HEK293 (cell line): ENCODE measurements at regions not wholly inside any gene's neighbourhood (a gene's known extent, or its start where the extent isn't known, plus 50 kb on each side); places are given as distances from the start of the nearest gene placed in this dataset.
A peak's percentile ranks its signal among the peaks of the same experiment; 100 is the strongest.

Experiments
- CTCF ChIA-PET: fragments of 350-600 bp; formaldehyde crosslinking; extraction: SDS; loops from one replicate; lab custom pipeline; 2021; ENCODE audit warnings: antibody characterized with exemption; lab: Yijun Ruan, JAX
- POLR2A ChIA-PET: fragments of 300-600 bp; formaldehyde crosslinking; extraction: SDS; loops from one replicate; lab custom pipeline; 2020; ENCODE audit warnings: antibody characterized with exemption, inconsistent platforms; lab: Yijun Ruan, JAX
- H3K27ac ChIP-seq: fragments of 200-500 bp; sonication (Bioruptor generic); 2 replicates; pipeline ENCODE4 v1.5.1; 2014; ENCODE audit warnings: low read depth, low read length, control low read depth, inconsistent platforms; ENCODE audit errors: extremely low read depth
- H3K36me3 ChIP-seq, 2 experiments: fragments of 200-500 bp in 1 of 2; sonication (Bioruptor generic) in 1 of 2; 1 replicate in 1 of 2; 2 replicates in 1 of 2; pipeline ENCODE4 v1.5.1; 2014 to 2017; ENCODE audit warnings: inconsistent platforms in 2 of 2, low read length in 2 of 2; ENCODE audit not compliant: control insufficient read depth in 2 of 2, insufficient read depth in 1 of 2
- H3K4me1 ChIP-seq: fragments of 200-500 bp; sonication (Bioruptor generic); 2 replicates; pipeline ENCODE4 v1.5.1; 2014; ENCODE audit warnings: mild to moderate bottlenecking, low read length, inconsistent platforms; ENCODE audit not compliant: control insufficient read depth, insufficient read depth
- H3K4me3 ChIP-seq: 2 replicates; pipeline ENCODE4 v1.5.1; 2011; ENCODE audit warnings: low read depth, mild to moderate bottlenecking, control low read depth, low read length, moderate library complexity
- H3K9me3 ChIP-seq: fragments of 200-500 bp; sonication (Bioruptor generic); 2 replicates; pipeline ENCODE4 v1.5.1; 2014; ENCODE audit warnings: low read depth, low read length, inconsistent platforms; ENCODE audit not compliant: control insufficient read depth, insufficient read depth
- BCL11A ChIP-seq: fragments of 450-650 bp; formaldehyde crosslinking; IDR thresholded peaks from 2 replicates; pipeline ENCODE4 v1.5.1; 2016; ENCODE audit warnings: low read depth, missing biosample characterization, missing genetic modification characterization
- KLF17 ChIP-seq: fragments of 450-650 bp; formaldehyde crosslinking; IDR thresholded peaks from 2 replicates; pipeline ENCODE4 v1.5.1; 2016; ENCODE audit warnings: missing biosample characterization, missing genetic modification characterization
- KLF7 ChIP-seq: fragments of 450-650 bp; formaldehyde crosslinking; IDR thresholded peaks from 2 replicates; pipeline ENCODE4 v1.5.1; 2016; ENCODE audit warnings: missing biosample characterization, missing genetic modification characterization, borderline replicate concordance
- MZF1 ChIP-seq: fragments of 450-650 bp; formaldehyde crosslinking; IDR thresholded peaks from 2 replicates; pipeline ENCODE4 v1.5.1; 2017; ENCODE audit warnings: missing biosample characterization, missing genetic modification characterization, borderline replicate concordance
- REPIN1 ChIP-seq: fragments of 450-650 bp; formaldehyde crosslinking; IDR thresholded peaks from 2 replicates; pipeline ENCODE4 v1.5.1; 2017; ENCODE audit warnings: missing biosample characterization, missing genetic modification characterization, low read depth
- WT1 ChIP-seq: fragments of 450-650 bp; formaldehyde crosslinking; IDR thresholded peaks from 2 replicates; pipeline ENCODE4 v1.5.1; 2016; ENCODE audit warnings: missing biosample characterization, missing genetic modification characterization
- ZBTB1 ChIP-seq: fragments of 450-650 bp; formaldehyde crosslinking; IDR thresholded peaks from 2 replicates; pipeline ENCODE4 v1.5.1; 2016; ENCODE audit warnings: missing biosample characterization, missing genetic modification characterization
- ZFHX2 ChIP-seq: fragments of 450-650 bp; formaldehyde crosslinking; conservative IDR thresholded peaks from 2 replicates; pipeline ENCODE4 v1.5.1; 2016; ENCODE audit warnings: missing biosample characterization, missing genetic modification characterization
- ZNF157 ChIP-seq: fragments of 450-650 bp; formaldehyde crosslinking; IDR thresholded peaks from 2 replicates; pipeline ENCODE4 v1.5.1; 2016; ENCODE audit warnings: missing biosample characterization, missing genetic modification characterization
- ZNF202 ChIP-seq: fragments of 450-650 bp; formaldehyde crosslinking; IDR thresholded peaks from 2 replicates; pipeline ENCODE4 v1.5.1; 2016; ENCODE audit warnings: missing biosample characterization, missing genetic modification characterization, borderline replicate concordance
- ZNF23 ChIP-seq: fragments of 450-650 bp; formaldehyde crosslinking; IDR thresholded peaks from 2 replicates; pipeline ENCODE4 v1.5.1; 2016; ENCODE audit warnings: missing biosample characterization, missing genetic modification characterization, borderline replicate concordance
- ZNF292 ChIP-seq: fragments of 450-650 bp; formaldehyde crosslinking; IDR thresholded peaks from 2 replicates; pipeline ENCODE4 v1.5.1; 2016; ENCODE audit warnings: low read depth, missing biosample characterization, missing genetic modification characterization, borderline replicate concordance
- ZNF521 ChIP-seq: fragments of 450-650 bp; formaldehyde crosslinking; IDR thresholded peaks from 2 replicates; pipeline ENCODE4 v1.5.1; 2017; ENCODE audit warnings: missing biosample characterization, mild to moderate bottlenecking, missing genetic modification characterization
- ZNF596 ChIP-seq: fragments of 450-650 bp; IDR thresholded peaks from 2 replicates; pipeline ENCODE4 v1.5.0; 2018; ENCODE audit warnings: missing biosample characterization, mild to moderate bottlenecking, missing genetic modification characterization, moderate library complexity
- ZNF639 ChIP-seq: fragments of 450-650 bp; formaldehyde crosslinking; IDR thresholded peaks from 2 replicates; pipeline ENCODE4 v1.5.1; 2016; ENCODE audit warnings: missing biosample characterization, missing genetic modification characterization
- ZNF654 ChIP-seq: fragments of 450-650 bp; formaldehyde crosslinking; IDR thresholded peaks from 2 replicates; pipeline ENCODE4 v1.5.1; 2016; ENCODE audit warnings: low read depth, missing biosample characterization, missing genetic modification characterization
- ZNF692 ChIP-seq: fragments of 450-650 bp; formaldehyde crosslinking; IDR thresholded peaks from 2 replicates; pipeline ENCODE4 v1.5.1; 2016; ENCODE audit warnings: missing biosample characterization, missing genetic modification characterization
- ZNF777 ChIP-seq: fragments of 450-650 bp; formaldehyde crosslinking; IDR thresholded peaks from 2 replicates; pipeline ENCODE4 v1.5.1; 2017; ENCODE audit warnings: missing biosample characterization, missing genetic modification characterization, borderline replicate concordance
- ZNF837 ChIP-seq: fragments of 450-650 bp; formaldehyde crosslinking; IDR thresholded peaks from 2 replicates; pipeline ENCODE4 v1.5.1; 2016; ENCODE audit warnings: missing biosample characterization, missing genetic modification characterization
- ZXDB ChIP-seq: fragments of 450-650 bp; formaldehyde crosslinking; IDR thresholded peaks from 2 replicates; pipeline ENCODE4 v1.5.1; 2016; ENCODE audit warnings: missing biosample characterization, missing genetic modification characterization

- no peak for TF ChIP-seq ZNF639
- no peak for TF ChIP-seq BCL11A
- no peak for TF ChIP-seq ZNF837
- no peak for TF ChIP-seq WT1 (tag by site-specific recombination)
- TF ChIP-seq MZF1 (tag by site-specific recombination), result peak; percentile 93
- TF ChIP-seq ZXDB, result 0 out of 2 replicates have a peak, but pooled peaks have one; percentile 16
- no peak for TF ChIP-seq ZNF596 (tag by site-specific recombination)
- TF ChIP-seq ZNF654 (tag by site-specific recombination), result peak; percentile 58
- TF ChIP-seq KLF7, result no peak
- no peak for TF ChIP-seq ZNF777 (tag by site-specific recombination)
- TF ChIP-seq ZNF692 (tag by site-specific recombination), result peak; percentile 36; the same call in 1 of the 2 replicates
Observed at GRCh38 chr5:61658592-61659008, 326.5 kb downstream of the ZSWIM6 start (continued).

- Histone ChIP-seq H3K36me3 (no peaks in the 10 kb centered on the region), H3K27ac (no peak overlapping the region), H3K4me1 (no peaks in the 10 kb centered on the region), H3K4me3 (no peak overlapping the region), H3K9me3 (no peaks in the 10 kb centered on the region)
- POLR2A ChIA-PET, result no interaction called here
- CTCF ChIA-PET, result interaction anchor here (0.6 to 3.5 kb wide), 34 partner anchors 8 to 701 kb away, joined by 3 to 27 read pairs (median 5); partner anchors contain the start of gene ZSWIM6
- TF ChIP-seq KLF17 (tag by site-specific recombination) (no peak), REPIN1 (tag by site-specific recombination) (no peak)
Observed at GRCh38 chr5:61659221-61659696, 327.2 kb downstream of the ZSWIM6 start.

GRCh38 chr5:61662670-61663069, 330.6 kb downstream of the ZSWIM6 start:
- no peaks in the 10 kb centered on the region for H3K9me3 ChIP-seq
- H3K4me3 ChIP-seq, result no peak overlapping the region
- ChIA-PET CTCF (no interaction called here), POLR2A (no interaction called here)
- no peak overlapping the region for H3K27ac ChIP-seq
- H3K36me3 ChIP-seq, result no peaks in the 10 kb centered on the region
- TF ChIP-seq ZBTB1 (tag by site-specific recombination) (no peak), ZNF521 (tag by site-specific recombination) (no peak)
- no peaks in the 10 kb centered on the region for H3K4me1 ChIP-seq

- no peaks in the 10 kb centered on the region for H3K9me3 ChIP-seq
- H3K4me3 ChIP-seq, result no peak overlapping the region
- H3K27ac ChIP-seq, result no peak overlapping the region
- TF ChIP-seq ZNF157 (tag by site-specific recombination) (no peak), ZFHX2 (tag by site-specific recombination) (no peak), ZNF23 (tag by site-specific recombination) (no peak), ZNF292 (no peak), WT1 (tag by site-specific recombination) (no peak), ZNF202 (tag by site-specific recombination) (no peak)
- ChIA-PET CTCF (interaction anchor here (0.8 to 1.6 kb wide), 2 partner anchors 9 to 152 kb away, joined by 3 to 4 read pairs; no protein-coding TSS in a partner anchor), POLR2A (no interaction called here)
- H3K4me1 ChIP-seq, result no peaks in the 10 kb centered on the region
- no peaks in the 10 kb centered on the region for H3K36me3 ChIP-seq
Observed at GRCh38 chr5:61666064-61666621, 334.1 kb downstream of the ZSWIM6 start.
